HG02885 (cell line): ENCODE measurements at regions not wholly inside any gene's neighbourhood (a gene's known extent, or its start where the extent isn't known, plus 50 kb on each side); places are given as distances from the start of the nearest gene placed in this dataset.
"Not testable (repeated sequence)": the region's sequence is repeated elsewhere in the genome, so short reads cannot be mapped to it uniquely, and the experiment has no call there.

Experiments used
- ATAC-seq: cut with Tn5 transposase; IDR thresholded peaks from one replicate; pipeline ENCODE4 v1.9.1; 2021; ENCODE audit warnings: mild to moderate bottlenecking; ENCODE audit not compliant: unreplicated experiment, poor library complexity

DNA sequence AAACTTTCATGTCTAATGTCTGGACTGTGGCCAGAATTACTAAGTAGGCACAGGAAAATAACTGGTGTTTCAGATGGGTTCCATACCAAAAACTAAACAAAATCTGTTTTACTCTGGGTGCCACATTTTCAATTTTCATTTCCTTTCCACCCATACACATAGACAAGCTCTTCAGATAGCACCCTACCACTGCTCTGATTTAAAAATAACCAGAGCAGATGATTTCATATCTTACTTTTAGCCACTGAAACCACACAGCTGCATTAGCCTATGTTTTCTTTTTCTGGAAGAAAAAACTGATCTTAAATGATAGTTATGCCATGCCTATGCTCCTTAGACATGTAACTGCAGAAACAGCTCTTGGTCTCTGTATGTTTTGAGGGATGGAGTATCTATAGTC lies 647.6 kb downstream of the CPS1 start:
- peak; percentile 96 for ATAC-seq

DNA sequence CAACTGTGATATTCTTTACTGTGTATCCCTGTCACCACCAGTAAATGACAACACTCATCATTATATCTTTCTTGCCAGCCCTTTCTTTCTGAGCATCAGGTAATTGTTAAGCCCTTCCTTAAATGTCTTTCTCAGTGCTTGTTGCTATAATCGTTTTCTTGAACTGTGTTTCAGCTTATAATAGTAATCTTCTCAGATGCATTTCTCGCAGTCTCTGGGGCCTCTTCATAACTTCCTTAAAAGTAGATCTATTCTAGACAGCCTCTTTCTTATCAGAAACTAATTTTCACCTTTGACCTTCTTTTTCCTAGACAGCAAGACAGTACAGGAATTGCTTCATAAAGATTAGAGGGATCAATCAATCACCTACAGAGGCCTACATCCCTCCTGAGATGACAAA lies 648.1 kb downstream of the CPS1 start:
- peak; percentile 32 for ATAC-seq

DNA sequence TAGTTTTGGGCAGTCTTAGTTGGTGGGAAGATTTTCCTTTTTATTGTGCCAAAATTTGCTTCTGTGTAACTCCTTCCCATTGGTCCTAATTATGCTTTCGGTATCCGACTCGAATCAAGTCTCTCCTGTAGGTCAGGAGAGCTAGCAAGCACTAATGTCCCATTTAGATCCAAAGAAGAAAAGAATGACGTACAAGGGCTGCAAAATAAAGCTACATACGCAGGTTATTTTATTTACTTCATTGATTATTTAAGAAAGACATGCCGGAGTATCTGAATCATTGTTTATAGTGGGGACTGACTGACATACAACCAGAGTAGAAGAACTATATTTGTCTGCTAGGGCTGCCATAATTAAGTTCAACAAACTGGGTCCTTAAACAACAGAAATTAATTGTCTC lies 648.5 kb downstream of the CPS1 start:
- ATAC-seq, result no peak

DNA sequence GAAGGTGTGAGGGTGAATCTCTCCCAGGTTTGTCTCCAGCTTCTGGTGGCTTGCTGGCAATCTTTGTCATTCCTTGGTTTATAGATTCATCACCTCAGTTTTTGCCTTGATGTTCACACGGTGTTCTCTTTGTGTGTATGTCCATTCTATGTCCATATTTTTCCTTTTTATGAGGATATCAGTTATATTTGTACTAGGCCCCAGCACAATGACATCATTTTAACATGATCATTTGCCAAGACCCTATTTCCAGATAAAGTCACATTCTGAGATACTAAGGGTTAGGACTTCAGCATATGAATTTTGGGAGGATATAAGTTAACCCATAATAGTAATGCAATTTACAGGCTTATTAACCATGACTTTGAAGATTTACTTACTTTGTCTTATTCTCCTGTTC lies 649.0 kb downstream of the CPS1 start:
- no peak for ATAC-seq

DNA sequence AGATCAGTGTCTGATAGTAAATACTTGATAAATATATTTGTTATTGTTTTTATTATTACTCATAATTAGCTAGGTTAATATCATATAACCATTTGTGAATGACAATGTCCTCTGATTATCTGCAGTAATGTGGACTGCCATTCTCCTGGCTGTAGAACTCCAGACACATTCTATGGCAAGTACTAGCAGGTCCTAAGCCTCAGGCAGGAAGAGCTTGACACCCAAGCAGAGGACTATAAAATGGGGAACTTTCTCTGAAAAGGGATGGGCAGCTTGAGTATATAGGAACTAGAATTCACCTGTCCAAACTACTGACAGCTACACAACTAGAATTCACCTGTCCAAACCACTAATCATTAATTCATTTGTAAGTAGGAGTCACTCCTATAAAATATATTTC lies 649.4 kb downstream of the CPS1 start:
- no peak for ATAC-seq

DNA sequence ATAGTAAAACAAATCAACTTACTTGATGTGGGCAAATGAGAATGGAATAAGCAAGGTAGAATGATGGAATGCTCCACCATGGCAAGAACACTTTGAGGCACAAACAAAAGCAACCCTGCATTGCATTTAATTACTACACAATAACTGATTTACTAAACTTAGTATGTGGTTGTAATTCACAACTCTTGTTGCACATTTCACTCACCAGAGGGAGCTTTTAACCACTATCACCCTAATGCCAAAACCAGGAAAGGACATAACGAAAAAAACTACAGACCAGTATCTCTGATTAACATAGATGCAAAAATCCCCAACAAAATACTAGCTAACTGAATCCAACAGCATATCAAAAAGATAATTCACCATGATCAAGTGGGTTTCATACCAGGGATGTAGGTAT lies 659.8 kb downstream of the CPS1 start:
- no peak for ATAC-seq

DNA sequence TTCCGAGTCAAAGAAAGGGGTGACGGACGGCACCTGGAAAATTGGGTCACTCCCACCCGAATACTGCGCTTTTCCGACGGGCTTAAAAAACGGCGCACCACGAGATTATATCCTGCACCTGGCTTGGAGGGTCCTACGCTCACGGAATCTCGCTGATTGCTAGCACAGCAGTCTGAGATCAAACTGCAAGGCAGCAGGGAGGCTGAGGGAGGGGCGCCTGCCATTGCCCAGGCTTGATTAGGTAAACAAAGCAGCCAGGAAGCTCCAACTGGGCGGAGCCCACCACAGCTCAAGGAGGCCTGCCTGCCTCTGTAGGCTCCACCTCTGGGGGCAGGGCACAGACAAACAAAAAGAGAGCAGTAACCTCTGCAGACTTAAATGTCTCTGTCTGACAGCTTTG lies 663.1 kb downstream of the CPS1 start:
- not testable (repeated sequence) for ATAC-seq

DNA sequence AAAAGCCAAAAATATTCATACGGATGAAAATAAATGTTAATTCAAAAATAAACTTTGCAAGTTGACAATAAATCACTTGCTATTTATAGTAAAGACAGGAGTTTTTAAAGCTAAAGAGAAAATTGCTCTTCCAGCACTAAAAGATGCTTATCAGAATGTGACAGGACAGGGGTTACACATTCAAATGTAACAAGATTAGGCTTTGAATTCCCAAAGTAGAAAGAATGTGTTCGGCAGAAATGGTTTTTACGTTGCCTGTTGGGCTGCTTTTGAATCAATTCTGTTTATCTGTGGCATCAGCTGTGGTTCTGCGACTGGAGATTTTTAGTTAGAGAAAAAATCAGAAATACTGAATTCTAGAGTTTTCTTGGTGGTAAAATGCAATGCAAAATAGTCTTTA lies 669.4 kb downstream of the CPS1 start:
- ATAC-seq, result no peak

DNA sequence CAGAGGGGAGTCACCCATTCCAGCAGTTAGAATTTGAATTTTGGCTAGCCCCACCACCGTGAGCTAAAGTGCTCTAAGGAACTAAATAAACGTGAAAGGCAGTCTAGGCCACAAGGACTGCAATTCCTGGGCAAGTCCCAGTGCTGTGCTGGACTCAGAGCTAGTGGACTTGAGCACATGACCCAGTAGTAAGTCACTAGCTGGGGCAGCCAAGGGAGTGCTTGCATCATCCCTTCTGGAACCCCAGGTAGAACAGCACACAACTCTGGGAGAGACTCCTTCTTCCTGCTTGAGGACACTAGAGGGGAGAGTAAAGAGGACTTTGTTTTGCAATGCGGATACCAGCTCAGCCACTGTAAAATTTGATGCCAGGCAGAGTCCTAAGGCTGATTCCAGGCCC lies 672.2 kb downstream of the CPS1 start:
- no peak for ATAC-seq

DNA sequence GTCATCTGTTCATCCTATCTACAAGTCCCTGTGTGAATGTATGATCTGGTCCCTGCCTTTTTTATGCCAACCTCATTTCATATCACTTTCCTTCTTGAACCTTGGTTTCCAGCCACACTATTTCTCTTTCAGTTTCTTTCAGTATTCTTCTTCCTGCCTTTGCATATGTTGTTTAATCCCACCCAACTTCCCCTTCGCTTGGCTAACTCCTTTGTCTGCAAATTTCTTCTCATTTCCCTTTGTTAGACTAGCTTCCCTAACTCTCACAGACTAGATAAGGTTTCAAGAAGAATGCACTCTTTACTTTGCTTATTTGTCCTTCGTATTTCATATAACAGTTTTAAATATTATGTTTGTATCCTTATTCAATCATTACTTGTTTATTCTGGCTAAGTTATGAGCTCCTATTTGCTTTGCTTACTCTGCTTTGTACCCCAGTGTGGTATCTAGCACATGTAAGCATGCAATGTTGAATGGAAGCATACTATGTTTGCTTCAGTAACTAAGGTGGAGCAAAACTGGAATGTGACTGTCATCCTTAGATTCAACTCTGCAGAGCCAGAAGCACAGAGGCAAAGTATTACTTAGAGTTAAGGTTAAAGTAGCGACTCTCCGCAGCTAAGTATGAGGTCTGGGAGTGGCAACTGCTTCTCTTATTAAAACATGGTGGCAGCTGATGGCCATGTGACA lies 681.3 kb downstream of the CPS1 start:
- ATAC-seq, result no peak

DNA sequence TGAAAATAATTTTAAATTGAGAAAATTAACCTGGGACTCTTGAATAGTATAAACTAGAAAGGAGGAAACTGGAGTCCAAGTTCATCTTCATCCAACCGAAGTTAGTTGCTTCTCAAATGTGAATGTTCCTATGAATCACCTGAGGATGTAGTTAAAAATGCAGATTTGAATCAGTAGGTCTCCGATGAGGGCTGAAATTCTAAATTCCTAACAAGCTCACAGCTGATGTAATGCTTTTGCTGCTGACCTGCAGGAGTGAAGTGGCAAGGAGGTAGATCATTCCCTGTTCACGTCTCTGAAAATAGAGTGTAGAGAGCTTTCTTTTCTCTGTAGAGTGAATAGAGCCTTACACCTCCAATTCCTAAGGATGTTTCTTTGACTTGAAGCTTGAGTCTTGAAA lies 685.5 kb downstream of the CPS1 start:
- ATAC-seq, result no peak

DNA sequence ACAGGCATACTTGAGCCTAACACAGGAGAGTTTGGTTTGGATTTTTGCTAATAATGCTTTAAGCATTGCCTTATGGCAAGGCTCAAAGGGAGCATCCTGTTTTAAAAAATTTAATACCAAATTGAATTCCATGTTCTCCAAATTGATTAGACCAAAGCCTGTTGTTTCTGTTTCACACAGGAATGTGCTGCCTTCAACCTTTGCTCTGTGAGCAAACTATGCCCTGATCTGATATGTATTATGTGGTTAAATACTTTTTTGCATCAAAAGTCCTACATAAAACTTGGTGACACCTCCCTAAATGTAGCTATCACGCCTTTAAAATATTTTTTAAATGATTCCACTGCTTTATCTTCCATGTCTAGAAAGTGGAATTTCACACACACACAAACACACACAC lies 691.4 kb downstream of the CPS1 start:
- ATAC-seq, result no peak

DNA sequence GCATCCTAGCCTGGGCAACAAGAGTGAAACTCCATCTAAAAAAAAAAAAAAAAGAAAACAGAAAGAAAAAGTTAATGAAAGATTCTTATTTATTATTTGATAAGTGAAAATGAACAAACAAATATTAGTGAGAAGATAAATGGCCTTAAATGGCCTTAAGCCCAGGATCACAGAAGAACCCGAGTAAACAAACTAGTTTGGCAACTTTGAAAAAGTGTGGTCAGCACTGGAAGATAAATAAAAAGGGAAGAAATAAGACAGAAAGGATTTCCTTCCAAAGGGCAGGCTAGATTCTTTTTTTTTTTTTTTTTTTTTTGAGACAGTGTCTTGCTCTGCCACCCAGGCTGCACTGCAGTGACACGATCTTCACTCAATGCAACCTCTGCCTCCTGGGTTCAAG lies 692.4 kb downstream of the CPS1 start:
- ATAC-seq, result no peak

DNA sequence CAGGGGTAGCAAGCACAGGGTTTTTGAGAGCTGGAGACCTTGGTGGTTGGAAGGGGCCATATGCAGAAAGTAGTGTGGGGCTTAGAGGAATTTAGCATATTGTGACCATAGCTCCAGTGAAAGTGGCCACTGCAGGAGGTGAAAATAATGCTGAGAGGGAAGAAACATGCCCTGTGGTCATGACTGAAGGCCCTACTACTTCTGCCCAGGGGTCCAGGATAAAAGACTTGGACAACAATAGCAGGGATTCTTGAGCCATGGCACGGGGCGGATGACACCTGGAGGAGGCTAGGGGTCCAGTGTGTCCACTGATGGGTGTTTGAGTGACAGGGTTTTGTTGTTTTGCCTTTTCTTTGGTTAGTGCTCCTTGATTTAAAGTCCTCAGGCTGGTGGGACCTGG lies 694.6 kb downstream of the CPS1 start:
- ATAC-seq, result no peak

DNA sequence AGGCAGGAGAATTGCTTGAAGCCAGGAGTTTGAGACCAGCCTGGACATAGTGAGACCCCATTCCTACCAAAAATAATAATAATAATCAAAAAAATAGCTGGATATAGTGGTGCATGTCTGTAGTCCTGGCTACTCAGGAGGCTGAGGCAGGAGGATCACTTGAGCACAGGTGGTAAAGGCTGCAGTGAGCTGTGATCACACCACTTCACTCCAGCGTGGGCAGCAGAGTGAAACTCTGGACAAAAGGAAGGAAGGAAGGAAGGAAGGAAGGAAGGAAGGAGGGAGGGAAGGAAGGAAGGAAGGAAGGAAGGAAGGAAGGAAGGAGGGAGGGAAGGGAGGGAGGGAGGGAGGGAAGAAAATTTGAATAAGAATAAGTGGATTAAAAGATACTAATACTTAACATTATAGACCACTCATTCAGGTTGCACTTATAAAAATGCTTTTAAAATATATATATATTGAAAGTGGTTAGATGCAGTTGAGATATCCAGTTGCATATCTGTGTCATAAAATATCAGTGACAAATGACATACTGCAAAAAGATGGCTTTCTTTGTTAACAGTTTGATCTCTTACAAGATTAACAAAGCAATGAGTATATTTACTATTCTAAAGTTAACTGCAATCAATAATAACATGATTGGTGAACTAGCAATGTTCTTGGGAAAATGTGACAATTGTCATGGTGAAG lies 702.4 kb downstream of the CPS1 start:
- ATAC-seq, result no peak

DNA sequence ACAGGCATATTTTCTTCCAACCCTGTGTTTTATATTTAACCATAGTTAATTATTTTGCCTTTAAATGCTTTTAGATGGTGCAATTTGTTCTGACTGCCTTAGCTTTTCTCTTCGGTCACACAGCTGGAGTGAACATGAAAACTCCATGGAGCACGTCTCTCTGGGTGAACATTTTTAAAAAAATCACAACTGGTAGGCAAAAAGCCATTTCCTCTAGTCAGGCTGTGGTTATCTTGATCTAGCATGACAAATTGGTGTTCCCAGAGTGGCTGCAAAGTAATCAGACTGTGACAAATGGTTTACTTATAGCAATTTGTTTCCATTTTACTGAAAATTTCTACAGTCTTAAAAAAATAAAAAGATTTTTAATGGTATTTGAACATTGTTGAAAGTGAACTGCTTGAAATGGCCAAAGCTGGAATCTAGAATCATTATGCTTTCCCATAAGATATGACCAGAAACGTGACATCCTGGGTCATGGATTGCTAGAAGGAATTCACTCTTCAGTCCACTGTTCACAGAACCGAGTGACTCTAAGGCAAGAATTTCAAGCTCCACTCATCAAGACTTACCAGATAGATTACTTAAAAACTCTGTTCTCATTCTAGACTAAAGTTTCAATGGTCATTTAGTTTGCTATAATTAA lies 703.6 kb downstream of the CPS1 start:
- no peak for ATAC-seq

DNA sequence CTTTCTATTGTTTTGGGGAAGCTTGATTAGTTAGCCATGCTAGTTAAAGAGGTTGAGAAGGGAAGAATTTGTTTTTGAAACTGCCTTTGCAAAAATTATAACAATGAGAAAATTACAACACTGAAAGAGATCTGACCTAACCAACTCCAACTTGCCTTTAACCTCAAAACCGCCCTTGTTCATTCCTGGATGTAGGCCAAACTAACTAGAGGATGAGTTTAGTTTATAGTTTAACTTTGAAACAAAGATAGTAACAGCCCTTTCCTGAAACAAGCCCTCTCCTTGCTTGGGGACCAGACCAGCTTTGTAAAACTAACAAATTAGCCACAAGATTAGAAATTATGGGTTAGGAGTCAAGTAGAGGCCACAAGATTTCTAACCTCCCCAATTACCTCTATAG lies 713.9 kb downstream of the CPS1 start:
- ATAC-seq, result no peak

DNA sequence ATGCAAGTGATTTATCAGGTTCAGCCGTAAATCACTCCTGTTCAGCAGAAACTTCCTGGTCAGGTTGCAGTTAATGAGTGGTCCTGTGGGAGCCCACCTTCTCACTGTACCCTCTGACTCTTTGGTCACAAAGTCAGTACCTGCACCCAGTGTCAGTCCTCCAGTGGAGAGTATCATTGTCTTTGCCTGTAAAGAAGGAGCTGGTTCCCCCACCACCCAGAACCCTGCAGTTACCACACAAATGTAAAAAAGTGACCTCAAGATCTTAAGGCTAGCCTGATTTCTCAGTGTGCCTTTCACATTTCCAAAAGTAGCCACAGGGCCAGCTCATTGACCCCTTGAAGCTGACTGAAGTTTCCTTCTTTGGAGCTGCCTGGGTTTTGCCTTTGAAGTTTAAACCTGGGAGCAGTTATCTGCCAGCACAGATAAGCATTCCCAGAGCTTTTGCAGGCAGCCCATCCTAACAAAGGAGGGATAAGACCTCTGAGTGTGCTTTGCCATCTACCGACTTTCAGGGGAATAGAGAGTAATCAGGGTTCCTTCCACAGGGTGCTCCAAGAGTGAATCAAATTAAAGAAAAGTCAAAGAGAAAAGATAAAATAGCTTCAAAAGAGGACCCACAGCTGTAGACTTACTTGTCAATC lies 725.2 kb downstream of the CPS1 start:
- ATAC-seq, result no peak

DNA sequence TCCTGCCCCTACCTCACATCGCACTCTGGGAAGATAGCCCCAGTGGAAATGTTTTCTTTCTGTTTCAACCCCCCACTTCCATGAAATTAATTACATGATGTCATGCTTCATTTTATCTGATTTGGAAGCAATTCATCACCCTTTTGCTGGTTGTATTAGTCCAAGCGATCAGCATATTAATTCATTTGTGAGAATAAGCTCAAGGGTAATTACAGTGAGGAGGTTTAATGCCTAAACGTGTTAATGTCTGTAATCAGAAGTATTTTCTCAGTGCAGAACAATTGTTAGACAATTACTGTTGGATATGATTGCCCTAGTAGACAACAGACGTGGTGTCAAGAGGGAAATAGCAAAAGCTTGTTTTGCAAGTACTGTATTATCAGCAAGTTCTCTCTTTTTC lies 746.3 kb downstream of the CPS1 start:
- ATAC-seq, result no peak

DNA sequence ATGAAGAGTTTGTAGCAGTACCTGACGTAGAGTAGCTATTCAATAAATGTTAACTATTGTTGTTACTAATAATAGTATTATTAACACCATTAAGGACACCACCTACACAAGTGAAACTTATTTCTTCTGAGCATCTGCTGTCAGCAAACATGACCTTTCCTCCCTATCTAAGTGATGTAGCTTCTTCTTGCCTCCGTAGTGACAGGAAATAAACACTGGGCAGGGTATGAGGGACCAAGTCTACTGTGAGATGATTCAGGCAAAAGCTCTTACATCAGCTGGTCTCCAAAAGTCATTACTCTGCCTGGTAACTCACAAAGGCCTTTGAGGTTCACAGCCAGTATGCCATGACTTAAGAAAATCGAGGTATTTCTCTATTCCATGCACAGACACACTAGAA lies 750.5 kb downstream of the CPS1 start:
- no peak for ATAC-seq
